K562 (cell line): ENCODE measurements at regions not wholly inside any gene's neighbourhood (a gene's known extent, or its start where the extent isn't known, plus 50 kb on each side); places are given as distances from the start of the nearest gene placed in this dataset.

ENCODE experiments used
- BRF1 ChIP-seq: IDR thresholded peaks from 3 replicates; pipeline ENCODE4 v1.6.1; 2011; ENCODE audit warnings: borderline replicate concordance, mild to moderate bottlenecking; ENCODE audit not compliant: insufficient read length; ENCODE audit errors: extremely low read depth
- C11orf30 ChIP-seq: fragments of 450-650 bp; IDR thresholded peaks from 2 replicates; pipeline ENCODE4 v1.6.1; 2016; ENCODE audit warnings: low read depth, mild to moderate bottlenecking
- DIDO1 ChIP-seq: fragments of 450-650 bp; IDR thresholded peaks from 2 replicates; pipeline ENCODE4 v1.6.1; 2016; ENCODE audit warnings: low read depth, missing biosample characterization, missing genetic modification characterization
- FOXA1 ChIP-seq: fragments of 450-650 bp; IDR thresholded peaks from 2 replicates; pipeline ENCODE4 v1.6.1; 2016; ENCODE audit warnings: mild to moderate bottlenecking, borderline replicate concordance
- MIER1 ChIP-seq: fragments of 450-650 bp; IDR thresholded peaks from 2 replicates; pipeline ENCODE4 v1.6.1; 2016; ENCODE audit warnings: antibody characterized with exemption, mild to moderate bottlenecking, low read depth
- REST ChIP-seq, 2 experiments: fragments of 450-650 bp; formaldehyde crosslinking in 1 of 2; IDR thresholded peaks; 2 replicates each; pipeline versions ENCODE4 v1.4.0 to v1.6.1; 2014 to 2020; ENCODE audit warnings: mild to moderate bottlenecking in 2 of 2, borderline replicate concordance in 1 of 2, low read depth in 1 of 2
- SMAD2 ChIP-seq: fragments of 150-350 bp; IDR thresholded peaks from 2 replicates; pipeline ENCODE4 v1.6.1; 2014; ENCODE audit warnings: low read depth, mild to moderate bottlenecking, low read length
- SMARCB1 ChIP-seq: IDR thresholded peaks from 2 replicates; pipeline ENCODE4 v1.6.1; 2011; ENCODE audit warnings: improper control_type of control experiment, low read depth; ENCODE audit not compliant: insufficient read length
- SMARCC2 ChIP-seq: fragments of 450-650 bp; IDR thresholded peaks from 2 replicates; pipeline ENCODE4 v1.6.1; 2017; ENCODE audit warnings: antibody characterized with exemption, moderate library complexity, mild to moderate bottlenecking, low read depth
- TFAP4 ChIP-seq: sonication (generic); formaldehyde crosslinking; IDR thresholded peaks from 2 replicates; pipeline ENCODE4 v1.8.0; 2022; ENCODE audit warnings: missing genetic modification reagents, mild to moderate bottlenecking, moderate library complexity, borderline replicate concordance
- ZBTB1 ChIP-seq: sonication (generic); formaldehyde crosslinking; IDR thresholded peaks from 2 replicates; pipeline ENCODE4 v1.8.1; 2023; ENCODE audit warnings: missing genetic modification reagents, low read depth, mild to moderate bottlenecking, borderline replicate concordance
- ZEB2 ChIP-seq: fragments of 450-650 bp; IDR thresholded peaks from 2 replicates; pipeline ENCODE4 v1.6.1; 2016
- ZHX1 ChIP-seq: fragments of 150-350 bp; conservative IDR thresholded peaks from 2 replicates; pipeline ENCODE4 v1.6.1; 2014; ENCODE audit warnings: low read length
- ZNF212 ChIP-seq: fragments of 450-650 bp; formaldehyde crosslinking; IDR thresholded peaks from 2 replicates; pipeline ENCODE4 v1.4.0; 2020; ENCODE audit warnings: mild to moderate bottlenecking
- ZNF589 ChIP-seq: fragments of 200-800 bp; sonication (Bioruptor generic); IDR thresholded peaks from 2 replicates; pipeline ENCODE4 v1.6.1; 2016; ENCODE audit warnings: low read depth, missing genetic modification characterization, missing compliant biosample characterization
- ZNF764 ChIP-seq: fragments of 250-450 bp; sonication (Bioruptor Pico); IDR thresholded peaks from 2 replicates; pipeline ENCODE4 v1.4.0; 2020; ENCODE audit warnings: low read depth, mild to moderate bottlenecking, moderate library complexity

GRCh38 chr6:147852772-147853171 lies 344.3 kb downstream of the SAMD5 start (continued):
- no peak for TF ChIP-seq REST (IDR thresholded peaks at IDR 0.05; ENCODE audit: borderline replicate concordance)
- no peak for TF ChIP-seq REST (CRISPR knock-in tag; IDR thresholded peaks at IDR 0.05; ENCODE audit: low read depth)
- TF ChIP-seq ZNF589 (CRISPR knock-in tag): no peak
- no peak for TF ChIP-seq SMARCB1
- TF ChIP-seq ZEB2: no peak
- TF ChIP-seq ZBTB1 (CRISPR knock-in tag): no peak
- no peak for TF ChIP-seq SMARCC2
- TF ChIP-seq C11orf30: no peak
- TF ChIP-seq TFAP4 (CRISPR knock-in tag): no peak
- TF ChIP-seq BRF1: no peak
- no peak for TF ChIP-seq ZNF212 (CRISPR knock-in tag)
- no peak for TF ChIP-seq MIER1
- no peak for TF ChIP-seq ZHX1
- TF ChIP-seq FOXA1: no peak
- TF ChIP-seq DIDO1 (tag): no peak
- no peak for TF ChIP-seq SMAD2
- TF ChIP-seq ZNF764 (CRISPR knock-in tag): no peak
